Fibroblast of pulmonary artery (primary cell): ENCODE measurements at regions not wholly inside any gene's neighbourhood (a gene's known extent, or its start where the extent isn't known, plus 50 kb on each side); places are given as distances from the start of the nearest gene placed in this dataset.

Experiments
- DNase-seq: peaks from one replicate; pipeline ENCODE4 v3.0.0-alpha.2; 2010; ENCODE audit warnings: low read depth
- H3K4me3 ChIP-seq: replicated peaks from 2 replicates; pipeline ENCODE4 v1.5.1; 2011; ENCODE audit warnings: low read depth, mild to moderate bottlenecking, control low read depth, low read length, moderate library complexity
- CTCF ChIP-seq: IDR thresholded peaks from 2 replicates; pipeline ENCODE4 v1.5.1; 2011; ENCODE audit warnings: mild to moderate bottlenecking, control low read depth, low read length, inconsistent platforms; ENCODE audit errors: missing control alignments

DNA sequence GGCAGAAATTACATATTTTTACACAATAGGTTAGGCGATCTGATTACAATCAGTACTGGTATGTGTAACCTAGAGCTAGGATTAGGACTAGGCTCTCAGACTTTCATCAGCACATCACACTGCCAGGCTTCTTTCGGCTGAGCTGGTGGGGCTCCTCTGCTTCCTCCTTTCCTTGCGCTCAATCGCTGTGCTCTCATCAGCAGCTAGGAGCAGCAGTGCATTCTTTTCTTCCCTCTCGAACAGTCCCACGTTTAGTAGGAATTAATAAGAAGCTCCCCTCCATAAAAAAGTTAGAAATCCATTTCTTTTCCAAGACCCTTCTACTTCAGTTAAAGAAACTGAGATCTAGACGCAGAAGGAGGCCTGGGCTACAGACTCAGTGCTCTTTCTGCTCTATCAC lies 350.4 kb downstream of the SPRY1 start:
- TF ChIP-seq CTCF, result peak; percentile 25
- no peak overlapping the region for H3K4me3 ChIP-seq
- peak; percentile 53 for DNase-seq

DNA sequence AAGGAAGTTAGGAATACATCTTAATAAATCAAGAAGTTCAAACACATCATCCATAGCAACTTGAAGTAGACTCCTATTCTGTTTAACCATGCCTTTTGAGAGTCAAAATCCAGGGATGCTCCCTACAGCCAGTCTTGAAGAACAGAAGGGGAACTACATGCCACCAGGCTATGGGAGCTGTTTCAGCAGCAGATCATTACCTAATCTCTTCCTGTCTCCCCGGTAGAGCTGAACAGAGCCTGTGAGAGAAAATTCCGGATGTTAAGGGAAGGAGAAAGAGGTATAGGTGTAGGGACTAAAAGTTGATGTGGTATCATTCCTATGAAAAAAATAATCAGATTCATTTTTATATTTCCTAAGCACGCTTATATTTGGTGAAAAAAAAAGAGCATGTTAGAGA lies 352.2 kb downstream of the SPRY1 start:
- no peak overlapping the region for H3K4me3 ChIP-seq
- no peak for TF ChIP-seq CTCF
- peak; percentile 39 for DNase-seq

GRCh38 chr4:123749383-123749782 lies 352.8 kb downstream of the SPRY1 start:
- no peak for DNase-seq
- no peak for TF ChIP-seq CTCF
- H3K4me3 ChIP-seq, result no peak overlapping the region

GRCh38 chr4:123750044-123750443 lies 353.4 kb downstream of the SPRY1 start:
- no peak overlapping the region for H3K4me3 ChIP-seq
- DNase-seq, result no peak
- no peak for TF ChIP-seq CTCF

DNA sequence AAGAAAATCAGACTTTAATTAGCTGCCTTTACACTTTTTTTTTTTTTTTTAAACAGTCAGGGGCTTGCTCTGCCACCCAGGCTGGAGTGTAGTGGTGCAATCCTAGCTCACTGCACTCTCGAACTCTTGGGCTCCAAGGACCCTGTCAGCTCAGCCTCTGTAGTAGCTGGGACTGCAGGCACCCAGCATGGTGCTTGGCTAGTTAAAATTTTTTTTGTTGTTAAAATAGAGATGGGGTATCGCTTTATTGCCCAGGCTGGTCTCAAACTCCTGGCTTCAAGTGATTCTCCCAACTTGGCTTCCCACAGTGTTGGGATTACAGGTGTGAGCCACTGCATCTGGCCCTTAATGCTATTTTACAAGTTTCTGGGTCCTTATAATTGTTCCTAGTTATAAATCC lies 359.1 kb downstream of the SPRY1 start:
- DNase-seq, result no peak

DNA sequence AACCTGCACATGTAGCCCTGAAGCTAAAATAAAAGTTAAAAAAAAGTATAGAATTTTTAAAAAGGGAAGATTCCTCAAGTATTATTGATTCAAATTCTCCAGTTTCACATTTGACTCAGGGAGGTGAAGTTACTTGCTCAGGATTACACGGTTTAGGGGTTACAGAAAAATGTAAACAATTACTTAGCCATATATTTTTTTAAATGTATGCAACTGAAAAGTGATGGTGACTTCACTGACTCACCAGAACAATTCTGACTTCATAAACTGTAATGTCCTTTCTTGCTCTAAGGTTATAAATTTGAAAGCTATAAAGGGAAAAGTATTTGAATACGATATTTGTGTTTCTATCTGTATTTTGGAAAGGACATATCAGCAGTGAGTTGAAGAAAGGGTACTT lies 371.2 kb downstream of the SPRY1 start:
- no peak for TF ChIP-seq CTCF
- no peak for DNase-seq
- H3K4me3 ChIP-seq, result no peak overlapping the region

More for the DNA sequence above, 359.1 kb downstream of the SPRY1 start:
- TF ChIP-seq CTCF, result no peak
- H3K4me3 ChIP-seq, result no peak overlapping the region

DNA sequence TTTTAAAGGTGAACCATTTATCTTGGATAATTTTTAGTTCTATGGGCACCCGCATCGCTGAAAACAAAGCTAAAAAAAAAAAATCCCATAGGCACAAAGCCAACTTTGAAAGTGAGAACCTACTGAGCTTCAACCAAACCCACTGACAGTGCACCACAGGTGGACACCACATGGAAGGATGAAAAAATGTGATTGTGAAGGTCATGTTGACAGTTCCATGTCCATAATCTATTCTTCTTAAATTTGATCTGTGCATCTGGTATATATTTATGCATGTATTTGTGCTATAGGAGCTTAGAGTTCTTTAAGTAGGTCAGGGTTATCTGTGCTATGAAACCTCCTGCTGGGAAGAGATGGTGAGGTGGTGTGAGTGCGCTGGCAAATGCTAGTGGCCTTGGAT lies 374.3 kb downstream of the SPRY1 start:
- no peak for DNase-seq
- no peak overlapping the region for H3K4me3 ChIP-seq
- no peak for TF ChIP-seq CTCF
